SK-N-SH treated with all-trans-retinoic acid at 6 μM for 48 hours (cell line): ENCODE measurements at regions not wholly inside any gene's neighbourhood (a gene's known extent, or its start where the extent isn't known, plus 50 kb on each side); places are given as distances from the start of the nearest gene placed in this dataset.

Experiments
- ARNTL ChIP-seq: fragments of 450-650 bp; formaldehyde crosslinking; IDR thresholded peaks from 2 replicates; pipeline ENCODE4 v1.5.0; 2020; ENCODE audit warnings: low read depth, mild to moderate bottlenecking, moderate library complexity, borderline replicate concordance
- CSDC2 ChIP-seq: fragments of 250-450 bp; sonication (Bioruptor Pico); IDR thresholded peaks from 2 replicates; pipeline ENCODE4 v1.5.0; 2020; ENCODE audit warnings: mild to moderate bottlenecking, moderate library complexity
- PPARA ChIP-seq: fragments of 250-450 bp; sonication (Bioruptor Pico); IDR thresholded peaks from 2 replicates; pipeline ENCODE4 v1.5.0; 2020; ENCODE audit warnings: mild to moderate bottlenecking, borderline replicate concordance
- RARB ChIP-seq: fragments of 250-450 bp; sonication (Bioruptor Pico); IDR thresholded peaks from 2 replicates; pipeline ENCODE4 v1.8.0; 2021; ENCODE audit warnings: mild to moderate bottlenecking, moderate library complexity
- TCF4 ChIP-seq: fragments of 250-450 bp; sonication (Bioruptor Pico); IDR thresholded peaks from 2 replicates; pipeline ENCODE4 v1.8.0; 2021; ENCODE audit warnings: mild to moderate bottlenecking, moderate library complexity, borderline replicate concordance
- ZC3H10 ChIP-seq: fragments of 250-450 bp; sonication (Bioruptor Pico); IDR thresholded peaks from 2 replicates; pipeline ENCODE4 v1.5.1; 2021; ENCODE audit warnings: mild to moderate bottlenecking, moderate library complexity
- ZFP3 ChIP-seq: fragments of 250-450 bp; sonication (Bioruptor Pico); IDR thresholded peaks from 2 replicates; pipeline ENCODE4 v1.5.0; 2020; ENCODE audit warnings: mild to moderate bottlenecking, moderate library complexity
- ZFP30 ChIP-seq: fragments of 450-650 bp; formaldehyde crosslinking; IDR thresholded peaks from 2 replicates; pipeline ENCODE4 v1.5.0; 2022; ENCODE audit warnings: mild to moderate bottlenecking, moderate library complexity
- ZNF70 ChIP-seq: fragments of 450-650 bp; formaldehyde crosslinking; IDR thresholded peaks from 2 replicates; pipeline ENCODE4 v1.5.0; 2020; ENCODE audit warnings: mild to moderate bottlenecking, moderate library complexity
- TF ChIP-seq, protein P1 (sequence below): fragments of 250-450 bp; sonication (Bioruptor Pico); IDR thresholded peaks from 2 replicates; pipeline ENCODE4 v1.8.0; 2020; ENCODE audit warnings: mild to moderate bottlenecking, moderate library complexity, borderline replicate concordance
- TF ChIP-seq, protein P2 (sequence below): fragments of 250-450 bp; sonication (Bioruptor Pico); IDR thresholded peaks from 2 replicates; pipeline ENCODE4 v1.5.1; 2020; ENCODE audit warnings: low read depth, mild to moderate bottlenecking, moderate library complexity
- TF ChIP-seq, protein P3 (sequence below): fragments of 250-450 bp; sonication (Bioruptor Pico); IDR thresholded peaks from 2 replicates; pipeline ENCODE4 v1.5.1; 2021; ENCODE audit warnings: mild to moderate bottlenecking, moderate library complexity

DNA sequence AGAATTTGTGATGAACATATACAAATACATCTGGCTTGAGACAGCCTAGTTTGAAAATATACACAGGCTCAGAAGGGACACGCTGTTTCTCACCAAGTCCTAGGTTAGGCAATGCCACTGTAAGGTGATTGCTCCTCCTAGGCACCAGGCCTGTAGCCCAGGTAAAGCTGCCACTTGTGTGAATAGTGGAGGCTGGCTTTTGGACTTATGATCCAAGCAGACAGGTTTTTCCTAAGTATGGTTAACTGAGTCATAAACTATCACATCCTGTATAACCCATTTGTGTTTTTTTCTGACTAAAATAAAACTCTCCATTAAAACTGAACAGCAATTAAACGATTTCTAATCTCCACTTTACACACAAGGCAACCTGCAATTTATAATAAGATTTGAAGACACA, 81.0 kb downstream of the SEMA4F start:
- TF ChIP-seq, protein P1, sequence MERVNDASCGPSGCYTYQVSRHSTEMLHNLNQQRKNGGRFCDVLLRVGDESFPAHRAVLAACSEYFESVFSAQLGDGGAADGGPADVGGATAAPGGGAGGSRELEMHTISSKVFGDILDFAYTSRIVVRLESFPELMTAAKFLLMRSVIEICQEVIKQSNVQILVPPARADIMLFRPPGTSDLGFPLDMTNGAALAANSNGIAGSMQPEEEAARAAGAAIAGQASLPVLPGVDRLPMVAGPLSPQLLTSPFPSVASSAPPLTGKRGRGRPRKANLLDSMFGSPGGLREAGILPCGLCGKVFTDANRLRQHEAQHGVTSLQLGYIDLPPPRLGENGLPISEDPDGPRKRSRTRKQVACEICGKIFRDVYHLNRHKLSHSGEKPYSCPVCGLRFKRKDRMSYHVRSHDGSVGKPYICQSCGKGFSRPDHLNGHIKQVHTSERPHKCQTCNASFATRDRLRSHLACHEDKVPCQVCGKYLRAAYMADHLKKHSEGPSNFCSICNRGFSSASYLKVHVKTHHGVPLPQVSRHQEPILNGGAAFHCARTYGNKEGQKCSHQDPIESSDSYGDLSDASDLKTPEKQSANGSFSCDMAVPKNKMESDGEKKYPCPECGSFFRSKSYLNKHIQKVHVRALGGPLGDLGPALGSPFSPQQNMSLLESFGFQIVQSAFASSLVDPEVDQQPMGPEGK = no peak
- TF ChIP-seq RARB (CRISPR knock-in tag) (no peak), CSDC2 (CRISPR knock-in tag) (no peak), ZFP3 (CRISPR knock-in tag) (no peak), ZFP30 (CRISPR knock-in tag) (no peak), ZNF70 (CRISPR knock-in tag) (no peak), ARNTL (CRISPR knock-in tag) (no peak), ZC3H10 (CRISPR knock-in tag) (no peak), PPARA (no peak), TCF4 (CRISPR knock-in tag) (no peak)
- TF ChIP-seq, protein P2, sequence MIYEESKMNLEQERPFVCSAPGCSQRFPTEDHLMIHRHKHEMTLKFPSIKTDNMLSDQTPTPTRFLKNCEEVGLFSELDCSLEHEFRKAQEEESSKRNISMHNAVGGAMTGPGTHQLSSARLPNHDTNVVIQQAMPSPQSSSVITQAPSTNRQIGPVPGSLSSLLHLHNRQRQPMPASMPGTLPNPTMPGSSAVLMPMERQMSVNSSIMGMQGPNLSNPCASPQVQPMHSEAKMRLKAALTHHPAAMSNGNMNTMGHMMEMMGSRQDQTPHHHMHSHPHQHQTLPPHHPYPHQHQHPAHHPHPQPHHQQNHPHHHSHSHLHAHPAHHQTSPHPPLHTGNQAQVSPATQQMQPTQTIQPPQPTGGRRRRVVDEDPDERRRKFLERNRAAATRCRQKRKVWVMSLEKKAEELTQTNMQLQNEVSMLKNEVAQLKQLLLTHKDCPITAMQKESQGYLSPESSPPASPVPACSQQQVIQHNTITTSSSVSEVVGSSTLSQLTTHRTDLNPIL (CRISPR knock-in tag) = no peak
- TF ChIP-seq, protein P3, sequence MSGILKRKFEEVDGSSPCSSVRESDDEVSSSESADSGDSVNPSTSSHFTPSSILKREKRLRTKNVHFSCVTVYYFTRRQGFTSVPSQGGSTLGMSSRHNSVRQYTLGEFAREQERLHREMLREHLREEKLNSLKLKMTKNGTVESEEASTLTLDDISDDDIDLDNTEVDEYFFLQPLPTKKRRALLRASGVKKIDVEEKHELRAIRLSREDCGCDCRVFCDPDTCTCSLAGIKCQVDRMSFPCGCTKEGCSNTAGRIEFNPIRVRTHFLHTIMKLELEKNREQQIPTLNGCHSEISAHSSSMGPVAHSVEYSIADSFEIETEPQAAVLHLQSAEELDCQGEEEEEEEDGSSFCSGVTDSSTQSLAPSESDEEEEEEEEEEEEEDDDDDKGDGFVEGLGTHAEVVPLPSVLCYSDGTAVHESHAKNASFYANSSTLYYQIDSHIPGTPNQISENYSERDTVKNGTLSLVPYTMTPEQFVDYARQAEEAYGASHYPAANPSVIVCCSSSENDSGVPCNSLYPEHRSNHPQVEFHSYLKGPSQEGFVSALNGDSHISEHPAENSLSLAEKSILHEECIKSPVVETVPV = no peak
